ENCODE measurements at regions not wholly inside any gene's neighbourhood (a gene's known extent, or its start where the extent isn't known, plus 50 kb on each side); places are given as distances from the start of the nearest gene placed in this dataset.
"Not testable (repeated sequence)": the region's sequence is repeated elsewhere in the genome, so short reads cannot be mapped to it uniquely, and the experiment has no call there.

DNA sequence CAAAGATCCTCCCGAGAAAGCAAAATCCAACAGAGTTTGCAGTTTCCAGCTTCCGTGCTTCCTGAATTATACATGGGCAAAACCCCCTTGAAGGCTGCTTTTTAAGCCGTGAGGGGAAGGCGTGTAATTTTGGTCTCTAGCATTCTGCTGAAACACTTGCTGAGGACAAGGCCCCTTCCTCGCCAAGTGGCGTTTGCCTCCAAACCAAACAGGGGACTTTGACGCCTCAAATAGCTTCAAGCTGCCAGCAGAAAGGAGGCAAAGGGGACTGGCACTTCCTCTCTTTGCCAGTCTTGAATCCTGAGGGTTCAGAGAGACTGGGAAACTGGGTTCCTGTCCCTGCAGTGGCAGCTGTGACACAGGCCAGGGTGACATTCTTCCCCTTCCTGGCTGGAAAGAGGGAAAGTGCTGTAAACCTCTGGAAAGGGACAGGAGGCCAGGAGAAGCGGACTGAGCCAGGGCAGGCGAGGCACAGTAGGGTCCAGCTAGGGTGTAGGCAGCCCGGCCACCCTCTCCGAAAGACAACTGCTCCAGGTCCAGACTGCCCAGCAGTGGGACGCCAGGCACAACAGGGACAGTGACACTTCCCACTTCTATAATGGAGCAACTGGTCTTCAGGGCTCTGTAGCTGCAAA lies 96.2 kb upstream of the MED13L start:
- H3K9me3 ChIP-seq (ENCODE audit: control insufficient read depth, low read depth, low read length) = no peaks in the 10 kb centered on the region
- DNase-seq = no peak
- WGBS (ENCODE audit: insufficient coverage, low lambda C conversion rate) = no CpG with 5 or more reads among the region's 12 CpGs
- H3K27ac ChIP-seq (ENCODE audit: low read length) = no peak overlapping the region
- no peak overlapping the region for H3K4me3 ChIP-seq (ENCODE audit: low read length)
- H3K36me3 ChIP-seq (ENCODE audit: control insufficient read depth, insufficient read depth, low read length) = no peaks in the 10 kb centered on the region
- no peaks in the 10 kb centered on the region for H3K4me1 ChIP-seq (ENCODE audit: control insufficient read depth, insufficient read depth, low read length)
- H3K27me3 ChIP-seq (ENCODE audit: control insufficient read depth, insufficient read depth, low read length) = no peaks in the 10 kb centered on the region

DNA sequence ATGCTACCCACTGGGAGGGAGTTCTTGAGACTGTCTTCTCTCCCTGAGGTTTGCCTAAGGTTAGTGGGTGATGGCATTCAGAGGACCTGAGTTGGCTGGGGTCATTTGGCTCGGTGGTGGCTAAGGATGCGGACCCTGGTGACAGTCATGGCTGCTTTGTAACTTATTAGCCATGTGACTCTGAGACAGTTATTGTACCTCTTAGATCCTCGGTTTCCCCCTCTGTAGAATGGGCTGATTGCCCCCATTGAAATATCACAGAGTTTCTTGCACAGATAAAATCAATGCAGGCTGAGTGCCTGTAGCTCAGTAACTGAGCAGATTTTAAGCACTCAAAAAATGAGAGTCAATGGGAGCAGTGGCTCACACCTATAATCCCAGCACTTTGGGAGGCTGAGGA lies 96.7 kb upstream of the MED13L start:
- Histone ChIP-seq H3K27ac (ENCODE audit: low read length) (no peak overlapping the region), H3K4me3 (ENCODE audit: low read length) (no peak overlapping the region), H3K27me3 (ENCODE audit: control insufficient read depth, insufficient read depth, low read length) (no peaks in the 10 kb centered on the region), H3K36me3 (ENCODE audit: control insufficient read depth, insufficient read depth, low read length) (no peaks in the 10 kb centered on the region), H3K4me1 (ENCODE audit: control insufficient read depth, insufficient read depth, low read length) (no peaks in the 10 kb centered on the region), H3K9me3 (ENCODE audit: control insufficient read depth, low read depth, low read length) (no peaks in the 10 kb centered on the region)
- WGBS (ENCODE audit: insufficient coverage, low lambda C conversion rate) = 100% methylated on average over 1 of the region's 3 CpGs
- DNase-seq = no peak

DNA sequence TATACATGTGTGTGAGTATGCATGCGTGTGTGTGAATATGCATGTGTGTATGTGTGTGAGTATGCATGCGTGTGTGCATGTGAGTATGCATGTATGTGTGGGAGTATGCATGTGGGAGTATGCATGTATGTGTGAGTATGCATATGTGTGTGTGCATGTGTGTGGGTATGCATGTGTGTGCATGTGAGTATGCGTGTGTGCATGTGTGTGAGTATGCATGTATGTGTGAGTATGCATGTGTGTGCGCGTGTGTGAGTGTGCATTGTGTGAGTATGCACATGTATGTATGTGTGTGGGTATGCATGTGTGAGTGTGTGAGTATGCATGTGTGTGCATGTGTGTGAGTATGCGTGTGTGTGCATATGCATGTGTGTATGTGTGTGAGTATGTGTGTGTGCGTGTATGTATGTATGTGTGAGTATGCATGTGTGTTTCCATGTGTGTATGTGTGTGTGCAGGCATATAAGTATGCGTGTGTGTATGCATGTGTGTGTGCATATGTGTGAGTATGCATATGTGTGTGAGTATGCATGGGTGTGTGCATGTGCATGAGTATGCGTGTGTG lies 97.9 kb upstream of the MED13L start:
- no peak overlapping the region for H3K4me3 ChIP-seq (ENCODE audit: low read length)
- no peaks in the 10 kb centered on the region for H3K9me3 ChIP-seq (ENCODE audit: control insufficient read depth, low read depth, low read length)
- H3K36me3 ChIP-seq (ENCODE audit: control insufficient read depth, insufficient read depth, low read length) = no peaks in the 10 kb centered on the region
- no peak overlapping the region for H3K27ac ChIP-seq (ENCODE audit: low read length)
- WGBS (ENCODE audit: insufficient coverage, low lambda C conversion rate) = no CpG with 5 or more reads among the region's 9 CpGs
- H3K4me1 ChIP-seq (ENCODE audit: control insufficient read depth, insufficient read depth, low read length) = no peaks in the 10 kb centered on the region
- DNase-seq = no peak
- H3K27me3 ChIP-seq (ENCODE audit: control insufficient read depth, insufficient read depth, low read length) = no peaks in the 10 kb centered on the region

DNA sequence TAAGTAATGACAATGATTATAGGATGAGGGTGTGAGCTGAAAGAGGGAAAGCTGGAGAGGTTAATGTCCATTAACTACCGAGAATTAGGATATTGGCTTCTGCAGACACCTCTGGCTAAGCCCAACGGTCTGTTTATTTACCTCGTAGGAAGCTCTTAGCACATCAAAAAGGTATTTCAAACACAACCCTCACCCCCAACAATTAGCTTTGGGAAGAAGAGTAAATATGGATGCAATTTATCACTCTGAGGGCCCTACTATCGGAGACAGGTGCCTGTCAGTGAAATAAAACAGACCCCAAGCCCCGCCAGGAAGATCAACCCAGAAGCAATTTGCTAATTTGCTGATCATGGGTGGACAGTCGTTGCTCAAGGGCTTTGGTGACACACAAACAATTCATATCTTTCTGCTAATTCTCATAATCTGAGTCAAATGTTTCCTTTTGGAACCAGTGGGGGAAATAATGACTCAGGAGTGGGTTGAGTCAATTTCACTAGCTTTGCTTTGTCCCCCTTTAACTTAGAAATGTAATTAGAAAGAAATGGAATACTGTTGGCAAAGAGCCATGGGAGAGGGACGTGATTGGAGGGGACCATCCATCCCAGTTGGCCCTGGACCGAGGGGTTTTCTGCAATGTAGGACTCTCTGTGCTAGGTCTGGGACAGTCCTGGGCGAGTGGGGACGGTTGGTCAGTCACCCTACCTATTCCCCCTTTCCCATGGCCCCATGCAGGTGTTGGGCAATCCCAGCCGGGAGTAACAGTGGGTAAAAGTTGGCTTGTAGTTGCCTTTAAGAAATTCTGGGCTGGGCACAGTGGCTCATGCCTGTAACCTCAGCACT lies 99.1 kb upstream of the MED13L start:
- Histone ChIP-seq H3K27me3 (ENCODE audit: control insufficient read depth, insufficient read depth, low read length) (no peaks in the 10 kb centered on the region), H3K9me3 (ENCODE audit: control insufficient read depth, low read depth, low read length) (no peaks in the 10 kb centered on the region), H3K36me3 (ENCODE audit: control insufficient read depth, insufficient read depth, low read length) (no peaks in the 10 kb centered on the region), H3K4me1 (ENCODE audit: control insufficient read depth, insufficient read depth, low read length) (no peaks in the 10 kb centered on the region), H3K27ac (ENCODE audit: low read length) (no peak overlapping the region), H3K4me3 (ENCODE audit: low read length) (no peak overlapping the region)
- no CpG with 5 or more reads among the region's 11 CpGs for WGBS (ENCODE audit: insufficient coverage, low lambda C conversion rate)
- DNase-seq = no peak

DNA sequence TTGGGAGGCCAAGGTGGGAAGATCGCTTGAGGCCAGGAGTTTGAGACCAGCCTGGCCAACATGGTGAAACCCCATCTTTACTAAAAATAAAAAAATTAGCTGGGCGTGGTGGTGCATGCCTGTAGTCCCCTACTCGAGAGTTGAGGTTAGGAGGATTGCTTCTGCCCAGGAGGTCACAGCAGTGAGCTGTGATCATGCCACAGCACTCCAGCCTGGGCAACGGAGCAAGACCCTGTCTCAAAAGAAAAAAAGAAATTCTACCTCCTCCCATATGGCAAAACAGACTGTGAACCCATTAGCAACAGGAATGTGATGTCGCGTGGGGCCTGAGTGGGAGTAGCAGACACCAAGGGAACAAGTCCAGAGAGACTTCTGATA lies 99.7 kb upstream of the MED13L start:
- not testable (repeated sequence) for H3K4me3 ChIP-seq (ENCODE audit: low read length); DNase-seq; H3K27me3 ChIP-seq (ENCODE audit: control insufficient read depth, insufficient read depth, low read length); H3K9me3 ChIP-seq (ENCODE audit: control insufficient read depth, low read depth, low read length); H3K4me1 ChIP-seq (ENCODE audit: control insufficient read depth, insufficient read depth, low read length); H3K36me3 ChIP-seq (ENCODE audit: control insufficient read depth, insufficient read depth, low read length); H3K27ac ChIP-seq (ENCODE audit: low read length)
- 100% methylated on average over 2 of the region's 6 CpGs for WGBS (ENCODE audit: insufficient coverage, low lambda C conversion rate)

DNA sequence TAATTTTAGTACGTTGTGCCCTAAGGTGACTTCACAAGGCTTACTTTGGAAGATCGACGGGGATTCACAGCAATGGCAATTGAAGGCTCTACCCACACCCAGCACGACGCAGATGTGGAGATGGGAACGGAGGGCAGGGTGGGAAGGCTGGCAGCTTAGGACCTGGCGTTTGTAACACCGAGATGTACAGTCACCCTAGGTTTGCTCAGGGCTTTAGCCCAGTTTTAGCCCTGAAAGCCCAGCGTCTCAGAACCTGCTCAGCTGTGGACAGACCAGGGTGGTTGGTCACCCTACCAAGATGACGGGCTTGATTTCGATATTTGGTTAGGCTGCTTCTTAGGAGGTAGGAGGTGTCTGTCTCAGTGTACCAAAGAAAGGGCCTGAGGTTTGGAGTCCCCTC lies 100.5 kb upstream of the MED13L start:
- H3K27ac ChIP-seq (ENCODE audit: low read length) = no peak overlapping the region
- DNase-seq = no peak
- no peaks in the 10 kb centered on the region for H3K27me3 ChIP-seq (ENCODE audit: control insufficient read depth, insufficient read depth, low read length)
- peaks cover 10% of the 10 kb centered on the region for H3K4me1 ChIP-seq (ENCODE audit: control insufficient read depth, insufficient read depth, low read length)
- H3K9me3 ChIP-seq (ENCODE audit: control insufficient read depth, low read depth, low read length) = no peaks in the 10 kb centered on the region
- WGBS (ENCODE audit: insufficient coverage, low lambda C conversion rate) = no CpG with 5 or more reads among the region's 11 CpGs
- H3K4me3 ChIP-seq (ENCODE audit: low read length) = no peak overlapping the region
- H3K36me3 ChIP-seq (ENCODE audit: control insufficient read depth, insufficient read depth, low read length) = no peaks in the 10 kb centered on the region

DNA sequence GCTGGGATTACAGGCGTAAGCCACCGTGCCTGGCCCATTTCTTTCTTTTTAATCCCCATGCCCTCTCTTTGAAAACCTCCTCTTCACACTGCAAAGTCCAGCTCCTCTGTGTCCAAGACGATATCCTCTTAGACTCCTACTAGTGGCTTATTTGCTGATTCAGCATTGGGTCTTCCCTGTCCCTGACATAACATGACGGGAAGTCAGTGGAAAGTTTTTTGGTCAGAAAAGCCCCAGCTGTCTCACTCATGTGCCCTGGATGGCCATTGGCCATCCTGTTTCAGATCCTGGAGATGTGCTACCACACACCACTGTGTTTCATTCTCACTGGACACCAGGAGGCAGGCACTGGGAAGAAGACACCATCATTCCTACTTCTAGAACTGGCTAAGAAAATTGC lies 102.6 kb upstream of the MED13L start:
- Histone ChIP-seq H3K27ac (ENCODE audit: low read length) (no peak overlapping the region), H3K27me3 (ENCODE audit: control insufficient read depth, insufficient read depth, low read length) (no peaks in the 10 kb centered on the region), H3K4me3 (ENCODE audit: low read length) (no peak overlapping the region), H3K4me1 (ENCODE audit: control insufficient read depth, insufficient read depth, low read length) (peaks cover 15% of the 10 kb centered on the region), H3K9me3 (ENCODE audit: control insufficient read depth, low read depth, low read length) (no peaks in the 10 kb centered on the region), H3K36me3 (ENCODE audit: control insufficient read depth, insufficient read depth, low read length) (no peaks in the 10 kb centered on the region)
- 80% methylated on average over 1 of the region's 4 CpGs for WGBS (ENCODE audit: insufficient coverage, low lambda C conversion rate)
- DNase-seq = no peak

DNA sequence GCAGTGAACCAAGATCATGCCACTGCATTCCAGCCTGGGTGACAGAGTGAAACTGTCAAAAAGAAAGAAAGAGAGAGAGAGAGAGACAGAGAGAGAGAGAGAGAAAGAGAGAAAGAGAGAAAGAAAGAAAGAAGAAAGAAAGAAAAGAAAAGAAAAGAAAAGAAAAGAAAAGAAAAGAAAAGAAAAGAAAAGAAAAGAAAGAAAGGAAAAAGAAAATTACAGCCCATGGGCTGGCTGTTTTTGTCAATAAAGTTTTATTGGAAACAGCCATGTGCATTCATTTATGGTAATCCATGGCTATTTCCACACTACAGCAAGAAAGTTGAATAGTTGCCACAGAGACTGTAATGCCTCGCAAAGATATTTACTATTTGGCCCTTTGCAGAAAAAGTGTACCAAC lies 103.2 kb upstream of the MED13L start:
- H3K4me3 ChIP-seq (ENCODE audit: low read length); H3K27ac ChIP-seq (ENCODE audit: low read length); H3K9me3 ChIP-seq (ENCODE audit: control insufficient read depth, low read depth, low read length); H3K36me3 ChIP-seq (ENCODE audit: control insufficient read depth, insufficient read depth, low read length); H3K27me3 ChIP-seq (ENCODE audit: control insufficient read depth, insufficient read depth, low read length); DNase-seq: not testable (repeated sequence)
- peaks cover 15% of the 10 kb centered on the region for H3K4me1 ChIP-seq (ENCODE audit: control insufficient read depth, insufficient read depth, low read length)
- WGBS (ENCODE audit: insufficient coverage, low lambda C conversion rate) = no CpG with 5 or more reads among the region's 1 CpG

DNA sequence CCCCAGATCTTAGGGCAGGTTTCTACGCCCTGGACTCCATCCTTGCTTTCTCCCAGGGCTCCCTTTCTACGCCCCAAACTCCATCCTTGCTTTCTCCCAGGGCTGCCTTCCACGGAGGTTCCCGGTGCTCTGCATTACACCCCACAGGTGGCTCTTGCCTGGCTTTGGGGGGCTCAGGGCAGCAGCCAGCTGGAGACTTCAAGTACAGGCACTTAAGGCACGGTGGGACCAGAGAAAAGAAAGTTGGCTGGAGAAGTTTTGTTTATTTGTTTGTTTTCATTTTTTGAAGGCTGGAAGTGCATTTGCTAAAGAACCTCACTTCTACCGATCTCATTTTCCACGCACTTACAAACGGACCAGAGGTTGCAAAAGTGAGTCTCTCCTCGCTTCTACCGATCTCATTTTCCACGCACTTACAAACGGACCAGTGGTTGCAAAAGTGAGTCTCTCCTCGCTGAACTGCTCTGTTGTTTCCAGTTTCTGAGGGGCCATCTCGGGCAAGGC lies 103.8 kb upstream of the MED13L start:
- WGBS (ENCODE audit: insufficient coverage, low lambda C conversion rate) = 40% methylated on average over 1 of the region's 14 CpGs
- H3K36me3 ChIP-seq (ENCODE audit: control insufficient read depth, insufficient read depth, low read length) = no peaks in the 10 kb centered on the region
- DNase-seq = no peak
- H3K4me1 ChIP-seq (ENCODE audit: control insufficient read depth, insufficient read depth, low read length) = peaks cover 15% of the 10 kb centered on the region
- H3K9me3 ChIP-seq (ENCODE audit: control insufficient read depth, low read depth, low read length) = no peaks in the 10 kb centered on the region
- no peaks in the 10 kb centered on the region for H3K27me3 ChIP-seq (ENCODE audit: control insufficient read depth, insufficient read depth, low read length)
- peak overlapping the region; percentile 3 for H3K27ac ChIP-seq (ENCODE audit: low read length)
- no peak overlapping the region for H3K4me3 ChIP-seq (ENCODE audit: low read length)

DNA sequence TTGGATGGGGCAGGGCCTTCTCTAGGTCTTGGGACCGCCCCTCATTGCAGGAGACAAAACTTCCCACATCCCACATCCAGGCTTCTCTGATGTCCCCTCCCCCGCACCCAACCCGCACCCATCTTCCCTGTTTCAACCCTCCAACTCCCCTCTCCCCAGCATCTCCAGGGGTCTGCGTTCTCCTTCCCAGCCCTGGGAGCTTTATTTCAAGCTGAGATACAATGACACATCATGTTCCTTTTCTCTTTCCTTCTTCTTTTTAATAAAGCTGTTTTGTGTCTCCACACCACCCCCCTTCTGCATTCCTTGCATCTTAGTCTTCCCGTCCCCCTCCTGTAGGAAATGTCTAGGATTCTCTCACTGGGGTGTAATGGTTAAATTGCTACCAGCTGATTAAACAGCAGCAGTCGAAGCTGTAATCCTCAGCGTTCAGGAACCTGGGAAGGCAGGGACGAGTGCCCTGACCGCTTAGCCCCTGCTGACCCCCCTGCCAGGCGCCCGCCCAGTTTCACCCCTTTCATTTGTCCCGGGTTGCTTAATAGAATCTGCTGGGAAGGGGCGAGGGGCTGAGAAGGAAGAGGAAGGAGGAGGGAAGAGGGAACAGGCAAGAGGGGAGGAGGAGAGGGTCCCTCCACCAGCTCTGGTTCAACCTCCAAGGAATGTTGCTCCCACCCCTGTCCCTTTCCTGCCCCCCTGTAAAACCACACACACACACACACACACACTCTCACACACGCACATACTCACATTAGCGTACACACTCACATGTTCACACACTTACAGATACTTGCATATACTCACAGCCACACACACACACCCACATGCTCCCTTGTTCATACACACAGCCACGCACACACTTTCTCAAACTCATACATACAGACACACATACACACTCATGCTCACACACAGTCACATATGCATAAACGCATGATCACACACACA lies 104.5 kb upstream of the MED13L start:
- H3K4me1 ChIP-seq (ENCODE audit: control insufficient read depth, insufficient read depth, low read length) = peaks cover 15% of the 10 kb centered on the region
- WGBS (ENCODE audit: insufficient coverage, low lambda C conversion rate) = no CpG with 5 or more reads among the region's 17 CpGs

More for the DNA sequence above, 104.5 kb upstream of the MED13L start:
- Histone ChIP-seq H3K4me3 (ENCODE audit: low read length) (no peak overlapping the region), H3K27me3 (ENCODE audit: control insufficient read depth, insufficient read depth, low read length) (no peaks in the 10 kb centered on the region), H3K36me3 (ENCODE audit: control insufficient read depth, insufficient read depth, low read length) (no peaks in the 10 kb centered on the region), H3K9me3 (ENCODE audit: control insufficient read depth, low read depth, low read length) (no peaks in the 10 kb centered on the region), H3K27ac (ENCODE audit: low read length) (peak overlapping the region; percentile 3)
- peak in 1 of 2 donors; percentile 35 for DNase-seq

Data from large intestine (tissue), 3 donors.